RWPE2 (cell line): ENCODE measurements at regions not wholly inside any gene's neighbourhood (a gene's known extent, or its start where the extent isn't known, plus 50 kb on each side); places are given as distances from the start of the nearest gene placed in this dataset.

Experiments used
- ATAC-seq: fragments of 200-7000 bp; cut with Tn5 transposase; 3 replicates; pipeline ENCODE4 v1.9.1; 2021; ENCODE audit warnings: low read depth
- DNase-seq: peaks from one replicate; pipeline ENCODE4 v3.0.0-alpha.2; 2020; ENCODE audit warnings: low spot score
- H3K27ac ChIP-seq: fragments of 450-650 bp; 2 replicates; pipeline ENCODE4 v1.5.1; 2017; ENCODE audit warnings: mild to moderate bottlenecking; ENCODE audit not compliant: poor library complexity, severe bottlenecking
- H3K27me3 ChIP-seq: fragments of 250-450 bp; sonication (Bioruptor Pico); 2 replicates; pipeline ENCODE4 v1.5.1; 2021; ENCODE audit warnings: mild to moderate bottlenecking, moderate library complexity; ENCODE audit not compliant: insufficient read depth, poor library complexity, severe bottlenecking
- H3K36me3 ChIP-seq: fragments of 250-450 bp; sonication (Bioruptor Pico); 2 replicates; pipeline ENCODE4 v1.5.1; 2020; ENCODE audit warnings: low read depth, mild to moderate bottlenecking, moderate library complexity
- H3K4me1 ChIP-seq: fragments of 250-450 bp; sonication (Bioruptor Pico); 2 replicates; pipeline ENCODE4 v1.5.1; 2021; ENCODE audit warnings: mild to moderate bottlenecking, moderate library complexity; ENCODE audit not compliant: insufficient read depth, poor library complexity, severe bottlenecking
- H3K4me3 ChIP-seq: fragments of 250-450 bp; sonication (Bioruptor Pico); 2 replicates; pipeline ENCODE4 v1.5.1; 2021; ENCODE audit warnings: mild to moderate bottlenecking, moderate library complexity; ENCODE audit not compliant: severe bottlenecking
- H3K9me3 ChIP-seq: fragments of 250-450 bp; sonication (Bioruptor Pico); 2 replicates; pipeline ENCODE4 v1.5.1; 2021; ENCODE audit warnings: mild to moderate bottlenecking, moderate library complexity; ENCODE audit not compliant: severe bottlenecking
- CTCF ChIP-seq: fragments of 450-650 bp; IDR thresholded peaks from one replicate; pipeline ENCODE4 v1.5.1; 2017; ENCODE audit warnings: mild to moderate bottlenecking, moderate library complexity; ENCODE audit not compliant: poor library complexity, severe bottlenecking

- TF ChIP-seq CTCF: no peak
- Histone ChIP-seq H3K36me3 (no peaks in the 10 kb centered on the region), H3K9me3 (no peaks in the 10 kb centered on the region), H3K4me1 (peaks cover 2% of the 10 kb centered on the region), H3K27ac (no peak overlapping the region), H3K4me3 (no peak overlapping the region), H3K27me3 (no peaks in the 10 kb centered on the region)
- no peak for ATAC-seq
- DNase-seq: no peak
Measured at GRCh38 chr10:121265360-121266123, 332.7 kb downstream of the FGFR2 start.

- no peaks in the 10 kb centered on the region for H3K36me3 ChIP-seq
- no peaks in the 10 kb centered on the region for H3K4me1 ChIP-seq
- H3K27me3 ChIP-seq: no peaks in the 10 kb centered on the region
- DNase-seq (no peak), ATAC-seq (no peak)
- no peak for TF ChIP-seq CTCF
- no peak overlapping the region for H3K4me3 ChIP-seq
- no peak overlapping the region for H3K27ac ChIP-seq
- no peaks in the 10 kb centered on the region for H3K9me3 ChIP-seq
Measured at GRCh38 chr10:121266370-121266769, 331.9 kb downstream of the FGFR2 start.

GRCh38 chr10:121267236-121268003 is 330.8 kb downstream of the FGFR2 start:
- Histone ChIP-seq H3K9me3 (no peaks in the 10 kb centered on the region), H3K27ac (no peak overlapping the region), H3K4me3 (no peak overlapping the region), H3K27me3 (no peaks in the 10 kb centered on the region), H3K4me1 (no peaks in the 10 kb centered on the region), H3K36me3 (no peaks in the 10 kb centered on the region)
- no peak for ATAC-seq
- no peak for DNase-seq
- no peak for TF ChIP-seq CTCF

- no peak overlapping the region for H3K4me3 ChIP-seq
- TF ChIP-seq CTCF: no peak
- ATAC-seq: no peak
Measured at GRCh38 chr10:121268363-121268762, 329.9 kb downstream of the FGFR2 start.

More at GRCh38 chr10:121268363-121268762, 329.9 kb downstream of the FGFR2 start:
- Histone ChIP-seq H3K27me3 (no peaks in the 10 kb centered on the region), H3K27ac (no peak overlapping the region), H3K4me1 (no peaks in the 10 kb centered on the region), H3K9me3 (no peaks in the 10 kb centered on the region), H3K36me3 (no peaks in the 10 kb centered on the region)
- no peak for DNase-seq
